HG03571 (cell line): ENCODE measurements at regions not wholly inside any gene's neighbourhood (a gene's known extent, or its start where the extent isn't known, plus 50 kb on each side); places are given as distances from the start of the nearest gene placed in this dataset.

ENCODE experiments used
- ATAC-seq: cut with Tn5 transposase; IDR thresholded peaks from one replicate; pipeline ENCODE4 v1.9.1; 2021; ENCODE audit not compliant: unreplicated experiment

GRCh38 chr14:65278589-65278988 lies 133.9 kb upstream of the FUT8 start:
- no peak for ATAC-seq

- no peak for ATAC-seq
Observed at GRCh38 chr14:65279510-65279909, 133.0 kb upstream of the FUT8 start.

- ATAC-seq = no peak
Observed at GRCh38 chr14:65279958-65280357, 132.6 kb upstream of the FUT8 start.

GRCh38 chr14:65280653-65281052 lies 131.9 kb upstream of the FUT8 start:
- ATAC-seq = no peak

- ATAC-seq = no peak
Observed at GRCh38 chr14:65281991-65282895, 130.3 kb upstream of the FUT8 start.

- no peak for ATAC-seq
Observed at GRCh38 chr14:65282896-65283253, 129.7 kb upstream of the FUT8 start.

GRCh38 chr14:65286443-65286842 lies 126.1 kb upstream of the FUT8 start:
- ATAC-seq = no peak

GRCh38 chr14:65287264-65288131 lies 125.0 kb upstream of the FUT8 start:
- peak; percentile 41 for ATAC-seq

- ATAC-seq = no peak
Observed at GRCh38 chr14:65290830-65291229, 121.7 kb upstream of the FUT8 start.

GRCh38 chr14:65291531-65291930 lies 121.0 kb upstream of the FUT8 start:
- ATAC-seq = no peak

GRCh38 chr14:65294816-65295215 lies 117.7 kb upstream of the FUT8 start:
- no peak for ATAC-seq

- no peak for ATAC-seq
Observed at GRCh38 chr14:65296402-65296801, 116.1 kb upstream of the FUT8 start.

GRCh38 chr14:65296876-65297275 lies 115.7 kb upstream of the FUT8 start:
- no peak for ATAC-seq

- no peak for ATAC-seq
Observed at GRCh38 chr14:65297744-65298143, 114.8 kb upstream of the FUT8 start.

GRCh38 chr14:65299826-65300225 lies 112.7 kb upstream of the FUT8 start:
- no peak for ATAC-seq

GRCh38 chr14:65301862-65302539 lies 110.5 kb upstream of the FUT8 start:
- peak; percentile 47 for ATAC-seq

- peak; percentile 54 for ATAC-seq
Observed at GRCh38 chr14:65302571-65303189, 109.8 kb upstream of the FUT8 start.

GRCh38 chr14:65303190-65303898 lies 109.2 kb upstream of the FUT8 start:
- no peak for ATAC-seq

GRCh38 chr14:65303899-65304222 lies 108.7 kb upstream of the FUT8 start:
- no peak for ATAC-seq

GRCh38 chr14:65304239-65304638 lies 108.3 kb upstream of the FUT8 start:
- no peak for ATAC-seq

- ATAC-seq = no peak
Observed at GRCh38 chr14:65304963-65305362, 107.6 kb upstream of the FUT8 start.
